ENCODE measurements at regions not wholly inside any gene's neighbourhood (a gene's known extent, or its start where the extent isn't known, plus 50 kb on each side); places are given as distances from the start of the nearest gene placed in this dataset.

DNA sequence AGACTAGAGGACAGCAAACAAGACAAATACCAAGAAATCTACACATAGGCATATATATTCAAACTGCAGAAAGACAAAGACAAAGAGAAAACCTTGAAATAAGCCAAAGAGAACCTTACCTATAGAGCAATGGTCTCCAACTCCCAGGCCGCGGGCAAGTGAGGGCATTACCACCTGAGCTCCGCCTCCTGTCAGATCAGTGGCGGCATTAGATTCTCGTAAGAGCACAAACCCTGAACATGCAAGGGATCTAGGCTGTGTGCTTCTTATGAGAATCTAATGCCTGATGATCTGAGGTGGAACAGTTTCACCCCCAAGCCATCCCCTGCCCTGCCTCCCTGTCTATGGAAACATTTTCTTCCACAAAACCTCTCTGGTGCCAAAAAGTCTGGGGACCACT is 101.0 kb upstream of the MRPS30 start:
- no peaks in the 10 kb centered on the region for H3K36me3 ChIP-seq (ENCODE audit: low read depth, missing control alignments)
- TF ChIP-seq CTCF (IDR thresholded peaks at IDR 0.05) (no peak), POLR2A (IDR thresholded peaks at IDR 0.05) (no peak)
- no peak overlapping the region for H3K27ac ChIP-seq
- intact Hi-C loops (cut with DNase I; ENCODE audit: low total_unique reads) = no loop called here
- H3K9me3 ChIP-seq = no peaks in the 10 kb centered on the region
- DNase-seq = no peak
- no peaks in the 10 kb centered on the region for H3K4me1 ChIP-seq
- no peaks in the 10 kb centered on the region for H3K27me3 ChIP-seq
- 78 to 79% methylated on average over 5 of the region's 5 CpGs for WGBS, 2 donors
- H3K4me3 ChIP-seq = no peak overlapping the region

- no peaks in the 10 kb centered on the region for H3K4me1 ChIP-seq
- 78 to 92% methylated on average over 3 of the region's 3 CpGs for WGBS, 2 donors
- no peak overlapping the region for H3K27ac ChIP-seq
- no peak for TF ChIP-seq POLR2A (IDR thresholded peaks at IDR 0.05)
- TF ChIP-seq CTCF (IDR thresholded peaks at IDR 0.05) = no peak
- intact Hi-C loops (cut with DNase I; ENCODE audit: low total_unique reads) = no loop called here
- H3K36me3 ChIP-seq (ENCODE audit: low read depth, missing control alignments) = no peaks in the 10 kb centered on the region
- H3K27me3 ChIP-seq = no peaks in the 10 kb centered on the region
- H3K4me3 ChIP-seq = no peak overlapping the region
- no peaks in the 10 kb centered on the region for H3K9me3 ChIP-seq
- no peak for DNase-seq
Observed at GRCh38 chr5:44697025-44697424, 111.7 kb upstream of the MRPS30 start.

DNA sequence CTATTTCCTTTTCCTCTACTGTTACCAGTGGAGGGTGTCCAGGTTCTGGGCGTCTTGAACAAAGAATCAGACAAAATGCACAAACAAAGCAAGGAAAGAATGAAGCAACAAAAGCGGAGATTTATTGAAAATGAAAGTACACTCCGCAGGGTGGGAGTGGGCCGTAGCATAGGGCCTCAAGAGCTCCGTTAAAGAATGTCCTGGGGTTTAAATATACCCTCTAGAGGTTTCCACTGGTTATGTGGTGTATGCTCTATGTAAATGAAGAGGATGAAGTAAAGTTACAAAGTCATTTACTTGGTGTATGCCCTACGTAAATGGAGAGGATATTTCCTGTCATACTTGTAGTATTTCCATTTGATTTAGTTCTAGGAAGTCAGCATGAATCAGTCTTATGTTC is 113.5 kb upstream of the MRPS30 start:
- intact Hi-C loops (cut with DNase I; ENCODE audit: low total_unique reads) = no loop called here
- WGBS, 2 donors = 79 to 92% methylated on average over 6 of the region's 6 CpGs
- TF ChIP-seq CTCF (IDR thresholded peaks at IDR 0.05) = no peak
- no peak for TF ChIP-seq POLR2A (IDR thresholded peaks at IDR 0.05)
- Histone ChIP-seq H3K9me3 (no peaks in the 10 kb centered on the region), H3K4me3 (no peak overlapping the region), H3K36me3 (ENCODE audit: low read depth, missing control alignments) (no peaks in the 10 kb centered on the region), H3K4me1 (no peaks in the 10 kb centered on the region), H3K27ac (no peak overlapping the region), H3K27me3 (no peaks in the 10 kb centered on the region)
- no peak for DNase-seq

DNA sequence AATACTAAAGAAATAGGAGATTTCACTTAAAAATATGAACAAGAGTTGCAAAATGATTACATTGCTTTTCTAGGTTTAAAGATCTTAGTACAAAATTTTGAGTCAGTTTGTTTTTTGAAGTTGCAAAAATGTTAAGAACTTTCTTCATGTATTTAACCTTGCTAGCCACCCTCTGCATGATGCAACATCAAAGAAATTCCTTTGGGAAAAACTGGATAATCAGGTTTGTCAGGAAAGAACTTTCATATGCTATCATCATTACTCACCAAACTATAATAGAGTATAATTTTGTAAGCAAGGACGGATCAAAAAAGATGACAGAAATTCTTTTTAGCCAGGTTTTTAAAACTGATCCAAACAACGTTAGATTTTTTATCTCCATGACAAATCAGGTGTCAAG is 116.9 kb upstream of the MRPS30 start:
- H3K4me1 ChIP-seq = peaks cover 6% of the 10 kb centered on the region
- H3K27me3 ChIP-seq = no peaks in the 10 kb centered on the region
- intact Hi-C loops (cut with DNase I; ENCODE audit: low total_unique reads) = no loop called here
- 73 to 85% methylated on average over 2 of the region's 2 CpGs for whole genome bisulfite sequencing, 2 donors
- H3K9me3 ChIP-seq = no peaks in the 10 kb centered on the region
- no peak overlapping the region for H3K4me3 ChIP-seq
- H3K36me3 ChIP-seq (ENCODE audit: low read depth, missing control alignments) = no peaks in the 10 kb centered on the region
- H3K27ac ChIP-seq = no peak overlapping the region
- TF ChIP-seq CTCF (IDR thresholded peaks at IDR 0.05) = no peak
- no peak for TF ChIP-seq POLR2A (IDR thresholded peaks at IDR 0.05)
- no peak for DNase-seq

GRCh38 chr5:44681906-44682305 is 126.8 kb upstream of the MRPS30 start:
- Histone ChIP-seq H3K4me3 (no peak overlapping the region), H3K36me3 (ENCODE audit: low read depth, missing control alignments) (no peaks in the 10 kb centered on the region), H3K9me3 (no peaks in the 10 kb centered on the region), H3K27ac (no peak overlapping the region), H3K27me3 (no peaks in the 10 kb centered on the region), H3K4me1 (no peaks in the 10 kb centered on the region)
- intact Hi-C loops (cut with DNase I; ENCODE audit: low total_unique reads) = no loop called here
- TF ChIP-seq CTCF (IDR thresholded peaks at IDR 0.05) (no peak), POLR2A (IDR thresholded peaks at IDR 0.05) (no peak)
- DNase-seq = no peak
- WGBS, 2 donors = 95 to 96% methylated on average over 4 of the region's 4 CpGs

All from testis (tissue), 2 donors.